Motor neuron (in vitro differentiated cells): ENCODE measurements at regions not wholly inside any gene's neighbourhood (a gene's known extent, or its start where the extent isn't known, plus 50 kb on each side); places are given as distances from the start of the nearest gene placed in this dataset.
A peak's percentile ranks its signal among the peaks of the same experiment; 100 is the strongest.

Experiments used
- ATAC-seq, 8 experiments: fragments of 200-7000 bp; cut with Tn5 transposase; replicated peaks in 6 of 8; 2 replicates each; pipeline ENCODE4 v1.8.0; 2021; ENCODE audit warnings: mild to moderate bottlenecking in 8 of 8, moderate library complexity in 8 of 8
- H3K27ac ChIP-seq, 2 donors: fragments of 250-450 bp; sonication (Bioruptor Pico); 2 replicates each; pipeline ENCODE4 v1.9.0; 2021; ENCODE audit warnings: antibody characterized with exemption in 2 of 2, mild to moderate bottlenecking in 2 of 2, moderate library complexity in 1 of 2
- H3K4me1 ChIP-seq, 2 donors: fragments of 250-450 bp; sonication (Bioruptor Pico); replicated peaks in 1 of 2; 2 replicates each; pipeline ENCODE4 v1.6.1; 2021; ENCODE audit warnings: antibody characterized with exemption in 2 of 2, mild to moderate bottlenecking in 2 of 2, moderate library complexity in 1 of 2
- H3K4me3 ChIP-seq, 5 donors: fragments of 250-450 bp; sonication (Bioruptor Pico); 2 replicates each; pipeline ENCODE4 v1.9.0; 2021; ENCODE audit warnings: antibody characterized with exemption in 5 of 5, mild to moderate bottlenecking in 5 of 5, moderate library complexity in 4 of 5
- WGBS, 10 experiments: fragments of 450-650 bp; shearing (Covaris generic); methylation state at CpG; one replicate each; pipeline ENCODE4 v1.0.0; 2022; 5-methylcytosine and 5-hydroxymethylcytosine counted together
- in situ Hi-C, 9 experiments: fragments of 400-800 bp; cut with MboI; loops; one replicate each; pipeline ENCODE4 v1.15.0; 2021; ENCODE audit warnings: low sequenced_read_pairs in 9 of 9, low pct_unique_long_range_greater_than_20kb in 2 of 9; ENCODE audit not compliant: unreplicated experiment in 9 of 9

GRCh38 chr1:228828151-228828550 is 92.9 kb downstream of the RHOU start:
- ATAC-seq, result no peak
- peaks cover 0 to 12% of the 10 kb centered on the region in 2 donors for H3K4me1 ChIP-seq
- no peak overlapping the region for H3K27ac ChIP-seq
- no peak overlapping the region for H3K4me3 ChIP-seq
- in situ Hi-C loops, result no loop called here

GRCh38 chr1:228830185-228830953 is 95.1 kb downstream of the RHOU start:
- in situ Hi-C loops, result no loop called here
- ATAC-seq, result peak in 2 of 8 experiments; percentile 6 to 9
- Histone ChIP-seq H3K4me1 (peaks cover 0 to 12% of the 10 kb centered on the region in 2 donors), H3K4me3 (no peak overlapping the region), H3K27ac (no peak overlapping the region)
- 60 to 100% (median 82%) methylated on average over 1 to 13 of the region's 14 CpGs; no CpG with 5 or more reads in 4 of the 10 experiments for WGBS, 10 experiments

GRCh38 chr1:228830954-228831481 is 95.7 kb downstream of the RHOU start:
- H3K27ac ChIP-seq, result no peak overlapping the region
- 0 to 90% (median 71%) methylated on average over 1 to 7 of the region's 7 CpGs; no CpG with 5 or more reads in 4 of the 10 experiments for WGBS, 10 experiments
- peaks cover 2 to 12% of the 10 kb centered on the region in 2 donors for H3K4me1 ChIP-seq
- ATAC-seq, result peak in 5 of 8 experiments; percentile 36 to 71 (median 65)
- no peak overlapping the region for H3K4me3 ChIP-seq
- in situ Hi-C loops, result no loop called here

GRCh38 chr1:228833911-228834688 is 98.8 kb downstream of the RHOU start:
- WGBS, 10 experiments, result 10 to 100% (median 60%) methylated on average over 1 to 13 of the region's 13 CpGs
- peaks cover 26 to 30% of the 10 kb centered on the region in 2 donors for H3K4me1 ChIP-seq
- H3K4me3 ChIP-seq, result no peak overlapping the region
- no peak overlapping the region for H3K27ac ChIP-seq
- in situ Hi-C loops, result no loop called here
- ATAC-seq, result peak in 4 of 8 experiments; percentile 11 to 44 (median 26)

- H3K27ac ChIP-seq, result no peak overlapping the region
- in situ Hi-C loops, result no loop called here
- peaks cover 26 to 32% of the 10 kb centered on the region in 2 donors for H3K4me1 ChIP-seq
- WGBS, 10 experiments, result 74 to 100% (median 100%) methylated on average over 1 to 4 of the region's 5 CpGs; no CpG with 5 or more reads in 3 of the 10 experiments
- no peak overlapping the region for H3K4me3 ChIP-seq
- no peak for ATAC-seq
Observed at GRCh38 chr1:228835456-228835855, 100.2 kb downstream of the RHOU start.

- peaks cover 26 to 32% of the 10 kb centered on the region in 2 donors for H3K4me1 ChIP-seq
- no peak for ATAC-seq
- no peak overlapping the region for H3K27ac ChIP-seq
- WGBS, 10 experiments, result 58 to 79% (median 68%) methylated on average over 3 of the region's 3 CpGs; no CpG with 5 or more reads in 6 of the 10 experiments
- in situ Hi-C loops, result no loop called here
- no peak overlapping the region for H3K4me3 ChIP-seq
Observed at GRCh38 chr1:228835911-228836310, 100.6 kb downstream of the RHOU start.

- 0 to 100% (median 37%) methylated on average over 1 to 3 of the region's 3 CpGs; no CpG with 5 or more reads in 5 of the 10 experiments for WGBS, 10 experiments
- Histone ChIP-seq H3K4me3 (no peak overlapping the region), H3K27ac (no peak overlapping the region), H3K4me1 (peaks cover 26 to 32% of the 10 kb centered on the region in 2 donors)
- peak in 5 of 8 experiments; percentile 29 to 58 (median 43) for ATAC-seq
- in situ Hi-C loops, result no loop called here
Observed at GRCh38 chr1:228836427-228836826, 101.1 kb downstream of the RHOU start.

- Histone ChIP-seq H3K27ac (no peak overlapping the region), H3K4me1 (peaks cover 32 to 36% of the 10 kb centered on the region in 2 donors), H3K4me3 (no peak overlapping the region)
- in situ Hi-C loops, result no loop called here
- 33 to 98% (median 82%) methylated on average over 1 to 8 of the region's 8 CpGs for WGBS, 10 experiments
- no peak for ATAC-seq
Observed at GRCh38 chr1:228837032-228837431, 101.8 kb downstream of the RHOU start.

GRCh38 chr1:228837817-228838716 is 102.8 kb downstream of the RHOU start:
- peak; percentile 37 to 87 (median 50) for ATAC-seq
- Histone ChIP-seq H3K4me3 (no peak overlapping the region), H3K4me1 (peaks cover 38 to 40% of the 10 kb centered on the region in 2 donors), H3K27ac (peak overlapping the region; percentile 64 to 70)
- in situ Hi-C loops, result no loop called here
- 0 to 61% (median 23%) methylated on average over 1 to 11 of the region's 11 CpGs for WGBS, 10 experiments

GRCh38 chr1:228838717-228839500 is 103.6 kb downstream of the RHOU start:
- H3K27ac ChIP-seq, result peak overlapping the region; percentile 64 to 70
- WGBS, 10 experiments, result 47 to 100% (median 86%) methylated on average over 1 to 7 of the region's 8 CpGs; no CpG with 5 or more reads in 1 of the 10 experiments
- H3K4me1 ChIP-seq, result peaks cover 38 to 40% of the 10 kb centered on the region in 2 donors
- ATAC-seq, result no peak
- in situ Hi-C loops, result no loop called here
- H3K4me3 ChIP-seq, result no peak overlapping the region

GRCh38 chr1:228839656-228840055 is 104.4 kb downstream of the RHOU start:
- Histone ChIP-seq H3K27ac (no peak overlapping the region), H3K4me3 (no peak overlapping the region), H3K4me1 (peaks cover 38 to 40% of the 10 kb centered on the region in 2 donors)
- in situ Hi-C loops, result no loop called here
- ATAC-seq, result no peak
- WGBS, 10 experiments, result 67 to 100% (median 94%) methylated on average over 1 to 6 of the region's 6 CpGs; no CpG with 5 or more reads in 1 of the 10 experiments

- Histone ChIP-seq H3K27ac (peak overlapping the region; percentile 74 to 80), H3K4me1 (peaks cover 30 to 35% of the 10 kb centered on the region in 2 donors), H3K4me3 (no peak overlapping the region)
- 33 to 100% (median 80%) methylated on average over 1 to 4 of the region's 4 CpGs for WGBS, 10 experiments
- no peak for ATAC-seq
- in situ Hi-C loops, result no loop called here
Observed at GRCh38 chr1:228841632-228842031, 106.4 kb downstream of the RHOU start.
